GM18502 (cell line): ENCODE measurements at regions not wholly inside any gene's neighbourhood (a gene's known extent, or its start where the extent isn't known, plus 50 kb on each side); places are given as distances from the start of the nearest gene placed in this dataset.

ENCODE experiments used
- ATAC-seq: cut with Tn5 transposase; IDR thresholded peaks from one replicate; pipeline ENCODE4 v1.9.1; 2021; ENCODE audit warnings: mild to moderate bottlenecking; ENCODE audit not compliant: unreplicated experiment, poor library complexity

- ATAC-seq = no peak
These were observed 1428.1 kb downstream of the C4orf33 start for GRCh38 chr4:130524057-130524456.

- ATAC-seq = no peak
These were observed 1434.6 kb downstream of the C4orf33 start for GRCh38 chr4:130530505-130530904.

GRCh38 chr4:130534651-130535050 lies 1438.7 kb downstream of the C4orf33 start:
- ATAC-seq = no peak

GRCh38 chr4:130542953-130543352 lies 1447.0 kb downstream of the C4orf33 start:
- no peak for ATAC-seq

- no peak for ATAC-seq
These were observed 1449.2 kb downstream of the C4orf33 start for GRCh38 chr4:130545171-130545570.

- ATAC-seq = no peak
These were observed 1449.6 kb downstream of the C4orf33 start for GRCh38 chr4:130545596-130545995.

- ATAC-seq = no peak
These were observed 1463.3 kb downstream of the C4orf33 start for GRCh38 chr4:130559268-130559667.

GRCh38 chr4:130563185-130563888 lies 1467.4 kb downstream of the C4orf33 start:
- ATAC-seq = no peak

- no peak for ATAC-seq
These were observed 1468.0 kb downstream of the C4orf33 start for GRCh38 chr4:130563889-130564418.

GRCh38 chr4:130568746-130569145 lies 1472.8 kb downstream of the C4orf33 start:
- no peak for ATAC-seq

GRCh38 chr4:130573742-130574141 lies 1477.8 kb downstream of the C4orf33 start:
- no peak for ATAC-seq

- ATAC-seq = no peak
These were observed 1478.3 kb downstream of the C4orf33 start for GRCh38 chr4:130574215-130574614.

- ATAC-seq = no peak
These were observed 1480.3 kb downstream of the C4orf33 start for GRCh38 chr4:130576218-130576617.

GRCh38 chr4:130591091-130591490 lies 1495.1 kb downstream of the C4orf33 start:
- no peak for ATAC-seq

GRCh38 chr4:130600706-130601105 lies 1504.8 kb downstream of the C4orf33 start:
- no peak for ATAC-seq

- ATAC-seq = no peak
These were observed 1507.1 kb downstream of the C4orf33 start for GRCh38 chr4:130603043-130603442.

GRCh38 chr4:130608121-130608520 lies 1512.2 kb downstream of the C4orf33 start:
- ATAC-seq = no peak

GRCh38 chr4:130628531-130628930 lies 1532.6 kb downstream of the C4orf33 start:
- no peak for ATAC-seq

- no peak for ATAC-seq
These were observed 1537.0 kb downstream of the C4orf33 start for GRCh38 chr4:130632731-130633604.

- no peak for ATAC-seq
These were observed 1540.5 kb downstream of the C4orf33 start for GRCh38 chr4:130636486-130636885.

- ATAC-seq = no peak
These were observed 1544.6 kb downstream of the C4orf33 start for GRCh38 chr4:130640592-130640991.
